ENCODE measurements at regions not wholly inside any gene's neighbourhood (a gene's known extent, or its start where the extent isn't known, plus 50 kb on each side); places are given as distances from the start of the nearest gene placed in this dataset.

GRCh38 chr2:4368907-4369306 lies 665.5 kb downstream of the DCDC2C start:
- DNase-seq (ENCODE audit: low spot score) = no peak

- DNase-seq (ENCODE audit: low spot score) = no peak
Measured at GRCh38 chr2:4369826-4370419, 666.5 kb downstream of the DCDC2C start.

- DNase-seq (ENCODE audit: low spot score) = no peak
Measured at GRCh38 chr2:4370422-4371090, 667.2 kb downstream of the DCDC2C start.

- no peak for DNase-seq (ENCODE audit: low spot score)
Measured at GRCh38 chr2:4381049-4381448, 677.7 kb downstream of the DCDC2C start.

- no peak for DNase-seq (ENCODE audit: low spot score)
Measured at GRCh38 chr2:4381773-4382172, 678.4 kb downstream of the DCDC2C start.

GRCh38 chr2:4391013-4391412 lies 687.6 kb downstream of the DCDC2C start:
- no peak for DNase-seq (ENCODE audit: low spot score)

- no peak for DNase-seq (ENCODE audit: low spot score)
Measured at GRCh38 chr2:4404363-4404762, 701.0 kb downstream of the DCDC2C start.

- no peak for DNase-seq (ENCODE audit: low spot score)
Measured at GRCh38 chr2:4408321-4408720, 704.9 kb downstream of the DCDC2C start.

GRCh38 chr2:4412637-4413187 lies 709.3 kb downstream of the DCDC2C start:
- DNase-seq (ENCODE audit: low spot score) = no peak

GRCh38 chr2:4415171-4415570 lies 711.8 kb downstream of the DCDC2C start:
- DNase-seq (ENCODE audit: low spot score) = no peak

GRCh38 chr2:4415810-4416413 lies 712.5 kb downstream of the DCDC2C start:
- DNase-seq (ENCODE audit: low spot score) = no peak

- no peak for DNase-seq (ENCODE audit: low spot score)
Measured at GRCh38 chr2:4416431-4416830, 713.1 kb downstream of the DCDC2C start.

GRCh38 chr2:4417771-4418170 lies 714.4 kb downstream of the DCDC2C start:
- DNase-seq (ENCODE audit: low spot score) = no peak

GRCh38 chr2:4420032-4420431 lies 716.7 kb downstream of the DCDC2C start:
- DNase-seq (ENCODE audit: low spot score) = no peak

GRCh38 chr2:4424153-4424552 lies 720.8 kb downstream of the DCDC2C start:
- no peak for DNase-seq (ENCODE audit: low spot score)

- no peak for DNase-seq (ENCODE audit: low spot score)
Measured at GRCh38 chr2:4427083-4427482, 723.7 kb downstream of the DCDC2C start.

GRCh38 chr2:4445821-4446220 lies 742.4 kb downstream of the DCDC2C start:
- no peak for DNase-seq (ENCODE audit: low spot score)

GRCh38 chr2:4454907-4455306 lies 751.5 kb downstream of the DCDC2C start:
- no peak for DNase-seq (ENCODE audit: low spot score)

GRCh38 chr2:4455486-4456155 lies 752.2 kb downstream of the DCDC2C start:
- no peak for DNase-seq (ENCODE audit: low spot score)

GRCh38 chr2:4464634-4465266 lies 761.4 kb downstream of the DCDC2C start:
- no peak for DNase-seq (ENCODE audit: low spot score)

GRCh38 chr2:4465671-4466070 lies 762.3 kb downstream of the DCDC2C start:
- DNase-seq (ENCODE audit: low spot score) = no peak

- no peak for DNase-seq (ENCODE audit: low spot score)
Measured at GRCh38 chr2:4475618-4476017, 772.2 kb downstream of the DCDC2C start.
